ENCODE measurements at regions not wholly inside any gene's neighbourhood (a gene's known extent, or its start where the extent isn't known, plus 50 kb on each side); places are given as distances from the start of the nearest gene placed in this dataset.
"Not testable (repeated sequence)": the region's sequence is repeated elsewhere in the genome, so short reads cannot be mapped to it uniquely, and the experiment has no call there.

DNA sequence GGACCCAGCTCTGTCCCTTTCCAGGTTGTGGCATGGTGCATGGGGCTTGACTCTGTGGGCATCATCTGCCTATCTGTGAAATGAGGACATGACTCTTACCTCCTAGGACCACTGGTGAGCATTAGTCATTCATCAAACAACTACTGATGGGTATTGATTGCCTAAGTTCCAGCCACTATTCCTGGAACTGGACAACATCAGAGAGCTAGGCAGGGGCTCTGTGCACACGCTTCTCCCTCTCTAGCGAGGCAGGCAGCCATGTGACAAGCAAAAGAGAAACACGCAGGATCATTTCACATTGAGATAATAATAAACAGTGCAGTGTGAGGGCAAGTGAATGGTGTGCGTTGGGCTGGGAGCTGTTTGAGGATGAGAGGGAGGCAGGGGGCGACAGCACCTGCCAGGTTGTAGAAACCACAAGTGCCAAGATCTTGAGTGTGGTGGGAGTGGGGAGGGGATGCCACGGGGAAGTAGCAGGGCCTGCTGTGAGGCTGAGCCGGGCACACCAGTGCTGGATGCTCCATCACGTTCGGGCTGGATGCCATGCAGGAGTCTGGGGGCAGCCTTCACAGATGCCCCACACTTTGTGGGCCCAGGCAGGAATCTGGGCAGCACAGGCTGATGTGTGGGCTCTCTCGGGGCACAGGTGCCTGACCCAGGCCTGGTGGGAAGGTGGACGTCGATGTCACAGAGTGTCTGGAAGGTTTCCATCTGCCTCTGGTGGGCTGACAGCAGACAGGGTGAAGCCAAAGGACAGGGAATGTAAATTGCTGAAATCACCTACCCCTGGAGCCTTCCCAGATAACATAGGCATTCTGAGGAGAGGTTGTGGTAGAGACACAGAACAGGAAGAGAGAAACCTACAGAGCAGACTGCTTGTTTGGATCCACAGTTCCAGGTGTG lies 405.5 kb downstream of the RPS24 start:
- no peak for DNase-seq (ENCODE audit: low read depth)
- no peak overlapping the region for H3K4me3 ChIP-seq (ENCODE audit: low read depth, low read length)
- TF ChIP-seq CTCF (IDR thresholded peaks at IDR 0.05; ENCODE audit: insufficient read depth, low read depth, low read length), result no peak

DNA sequence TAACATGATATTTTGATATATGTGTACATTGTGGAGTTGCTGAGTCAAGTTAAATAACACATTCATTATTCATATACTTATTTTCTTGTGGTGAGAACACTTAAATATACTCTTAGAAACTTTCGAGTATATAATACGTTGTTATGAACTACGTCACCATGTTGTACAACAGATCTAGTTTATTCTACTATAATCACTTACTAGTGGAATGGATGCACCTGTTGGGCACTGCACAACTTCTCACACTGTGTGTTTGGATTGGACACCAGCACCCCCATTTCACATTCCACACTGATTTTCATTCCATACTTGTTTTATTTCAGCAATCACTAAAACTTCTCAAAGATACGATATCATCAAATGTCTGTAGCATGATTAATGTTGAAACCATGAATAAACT lies 407.3 kb downstream of the RPS24 start:
- no peak for TF ChIP-seq CTCF (IDR thresholded peaks at IDR 0.05; ENCODE audit: insufficient read depth, low read depth, low read length)
- no peak overlapping the region for H3K4me3 ChIP-seq (ENCODE audit: low read depth, low read length)
- no peak for DNase-seq (ENCODE audit: low read depth)

DNA sequence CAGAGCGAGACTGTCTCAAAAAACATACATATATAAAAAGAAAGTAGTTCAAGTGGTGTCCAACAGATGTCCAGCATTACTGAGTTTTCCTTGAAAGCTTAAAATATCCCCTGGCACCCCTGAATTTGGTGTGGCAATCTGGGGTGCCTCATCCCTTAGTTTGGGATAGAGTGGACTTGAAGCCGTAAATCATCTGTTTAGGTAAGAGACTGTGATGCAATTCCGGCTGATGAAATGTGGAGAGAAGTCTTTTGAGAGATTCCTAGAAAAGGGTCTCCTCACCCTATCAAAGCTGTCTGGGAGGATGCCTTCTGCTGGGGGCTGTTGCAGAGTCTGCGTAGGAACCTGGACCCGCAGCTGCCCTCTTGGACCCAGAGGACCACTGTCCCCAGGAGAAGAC lies 408.0 kb downstream of the RPS24 start:
- DNase-seq (ENCODE audit: low read depth), result peak; percentile 21
- TF ChIP-seq CTCF (IDR thresholded peaks at IDR 0.05; ENCODE audit: insufficient read depth, low read depth, low read length), result no peak
- no peak overlapping the region for H3K4me3 ChIP-seq (ENCODE audit: low read depth, low read length)

- DNase-seq (ENCODE audit: low read depth), result no peak
- TF ChIP-seq CTCF (IDR thresholded peaks at IDR 0.05; ENCODE audit: insufficient read depth, low read depth, low read length), result no peak
- H3K4me3 ChIP-seq (ENCODE audit: low read depth, low read length), result no peak overlapping the region
Measured at GRCh38 chr10:78442836-78443550, 409.3 kb downstream of the RPS24 start.

DNA sequence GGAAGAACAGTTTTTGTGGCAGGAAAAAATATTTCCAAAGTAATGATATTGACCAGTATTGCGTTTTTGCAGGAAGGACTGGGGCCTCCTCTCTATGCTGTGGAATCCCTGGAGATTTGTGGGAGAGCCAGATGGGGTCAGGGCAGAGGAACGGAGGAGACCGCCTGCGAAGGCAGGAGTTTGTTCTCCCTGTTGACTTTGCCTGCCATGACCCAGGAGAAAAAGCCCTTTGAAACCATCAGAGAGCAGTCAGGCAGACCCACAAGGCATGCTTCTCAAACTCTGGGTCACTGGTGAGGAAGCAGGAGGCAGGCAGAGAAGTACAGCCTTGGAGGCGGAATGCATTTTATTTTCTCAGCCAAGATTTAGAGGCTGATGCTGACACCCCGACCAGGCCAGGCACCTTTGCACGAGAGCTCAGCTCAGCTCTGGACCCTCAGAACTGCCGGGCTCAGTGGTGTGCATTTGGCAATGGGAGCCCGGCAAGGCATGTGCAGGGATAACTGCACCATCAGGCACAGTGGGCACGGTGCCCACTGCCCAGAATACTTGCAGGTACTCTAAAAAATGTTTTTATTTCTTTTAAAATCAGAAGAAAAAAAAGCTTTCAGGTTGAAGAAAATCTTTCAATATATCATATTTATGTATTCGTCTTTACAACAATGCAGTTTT lies 410.4 kb downstream of the RPS24 start:
- DNase-seq (ENCODE audit: low read depth), result no peak
- no peak overlapping the region for H3K4me3 ChIP-seq (ENCODE audit: low read depth, low read length)
- TF ChIP-seq CTCF (IDR thresholded peaks at IDR 0.05; ENCODE audit: insufficient read depth, low read depth, low read length), result no peak

DNA sequence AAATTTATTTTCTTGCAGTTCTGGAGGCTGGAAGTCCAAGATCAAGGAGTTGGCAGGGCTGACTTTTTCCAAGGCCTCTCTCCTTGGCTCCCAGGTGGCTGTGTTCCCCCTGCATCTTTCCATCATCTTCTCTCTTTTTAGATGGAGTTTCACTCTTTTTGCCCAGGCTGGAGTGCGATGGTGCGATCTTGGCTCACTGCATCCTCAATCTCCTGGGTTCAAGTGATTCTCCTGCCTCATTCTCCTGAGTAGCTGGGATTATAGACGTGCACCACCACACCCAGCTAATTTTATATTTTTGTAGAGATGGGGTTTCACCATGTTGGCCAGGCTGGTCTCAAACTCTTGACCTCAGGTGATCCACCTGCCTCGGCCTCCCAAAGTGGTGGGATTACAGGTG lies 411.1 kb downstream of the RPS24 start:
- not testable (repeated sequence) for DNase-seq (ENCODE audit: low read depth); H3K4me3 ChIP-seq (ENCODE audit: low read depth, low read length)

- DNase-seq (ENCODE audit: low read depth), result no peak
- TF ChIP-seq CTCF (IDR thresholded peaks at IDR 0.05; ENCODE audit: insufficient read depth, low read depth, low read length), result no peak
- H3K4me3 ChIP-seq (ENCODE audit: low read depth, low read length), result no peak overlapping the region
Measured at GRCh38 chr10:78445308-78445707, 411.6 kb downstream of the RPS24 start.

Data from fibroblast of villous mesenchyme (primary cell).